NCI-H1436 (cell line): ENCODE measurements at regions not wholly inside any gene's neighbourhood (a gene's known extent, or its start where the extent isn't known, plus 50 kb on each side); places are given as distances from the start of the nearest gene placed in this dataset.
A peak's percentile ranks its signal among the peaks of the same experiment; 100 is the strongest.

Source experiments
- DNase-seq: peaks from one replicate; lab custom pipeline; 2025; lab: John Stamatoyannopoulos, UW

GRCh38 chr3:181442066-181442465, 269.7 kb upstream of the SOX2 start:
- DNase-seq: no peak

GRCh38 chr3:181432992-181433391, 278.7 kb upstream of the SOX2 start:
- no peak for DNase-seq

- no peak for DNase-seq
Measured at GRCh38 chr3:181431748-181432147, 280.0 kb upstream of the SOX2 start.

- DNase-seq: no peak
Measured at GRCh38 chr3:181425074-181425473, 286.7 kb upstream of the SOX2 start.

- no peak for DNase-seq
Measured at GRCh38 chr3:181418233-181418632, 293.5 kb upstream of the SOX2 start.

GRCh38 chr3:181417748-181418147, 294.0 kb upstream of the SOX2 start:
- DNase-seq: no peak

- no peak for DNase-seq
Measured at GRCh38 chr3:181410870-181411269, 300.9 kb upstream of the SOX2 start.

GRCh38 chr3:181403876-181404660, 307.7 kb upstream of the SOX2 start:
- no peak for DNase-seq

- no peak for DNase-seq
Measured at GRCh38 chr3:181402347-181402746, 309.4 kb upstream of the SOX2 start.

- no peak for DNase-seq
Measured at GRCh38 chr3:181384970-181385369, 326.8 kb upstream of the SOX2 start.

GRCh38 chr3:181383760-181384159, 328.0 kb upstream of the SOX2 start:
- peak; percentile 77 for DNase-seq

- DNase-seq: no peak
Measured at GRCh38 chr3:181383201-181383600, 328.5 kb upstream of the SOX2 start.

GRCh38 chr3:181382656-181383055, 329.1 kb upstream of the SOX2 start:
- DNase-seq: no peak

GRCh38 chr3:181379278-181379677, 332.4 kb upstream of the SOX2 start:
- DNase-seq: no peak

- DNase-seq: no peak
Measured at GRCh38 chr3:181369637-181370036, 342.1 kb upstream of the SOX2 start.

- DNase-seq: no peak
Measured at GRCh38 chr3:181363231-181363630, 348.5 kb upstream of the SOX2 start.

- DNase-seq: no peak
Measured at GRCh38 chr3:181362378-181362777, 349.3 kb upstream of the SOX2 start.

- no peak for DNase-seq
Measured at GRCh38 chr3:181358562-181358961, 353.2 kb upstream of the SOX2 start.

GRCh38 chr3:181358060-181358459, 353.7 kb upstream of the SOX2 start:
- no peak for DNase-seq

GRCh38 chr3:181354140-181354539, 357.6 kb upstream of the SOX2 start:
- no peak for DNase-seq

- DNase-seq: no peak
Measured at GRCh38 chr3:181344331-181344730, 354.8 kb upstream of the DNAJC19 start.

GRCh38 chr3:181336597-181336996, 347.1 kb upstream of the DNAJC19 start:
- DNase-seq: no peak

- no peak for DNase-seq
Measured at GRCh38 chr3:181333394-181333793, 343.9 kb upstream of the DNAJC19 start.
